ENCODE measurements at regions not wholly inside any gene's neighbourhood (a gene's known extent, or its start where the extent isn't known, plus 50 kb on each side); places are given as distances from the start of the nearest gene placed in this dataset.

GRCh38 chr6:156080371-156080770 is 624.7 kb upstream of the NOX3 start:
- no peaks in the 10 kb centered on the region for H3K36me3 ChIP-seq (replicated peaks; ENCODE audit: insufficient read depth, low read length)
- H3K4me2 ChIP-seq (ENCODE audit: low read depth, low read length): no peak overlapping the region
- no peak overlapping the region for H3K9ac ChIP-seq (ENCODE audit: low read length)
- H3F3A ChIP-seq (ENCODE audit: insufficient read depth, low read length): no peaks in the 10 kb centered on the region
- TF ChIP-seq EZH2 (optimal IDR thresholded peaks at IDR 0.05; ENCODE audit: low read depth, low read length): no peak
- TF ChIP-seq, protein P1, sequence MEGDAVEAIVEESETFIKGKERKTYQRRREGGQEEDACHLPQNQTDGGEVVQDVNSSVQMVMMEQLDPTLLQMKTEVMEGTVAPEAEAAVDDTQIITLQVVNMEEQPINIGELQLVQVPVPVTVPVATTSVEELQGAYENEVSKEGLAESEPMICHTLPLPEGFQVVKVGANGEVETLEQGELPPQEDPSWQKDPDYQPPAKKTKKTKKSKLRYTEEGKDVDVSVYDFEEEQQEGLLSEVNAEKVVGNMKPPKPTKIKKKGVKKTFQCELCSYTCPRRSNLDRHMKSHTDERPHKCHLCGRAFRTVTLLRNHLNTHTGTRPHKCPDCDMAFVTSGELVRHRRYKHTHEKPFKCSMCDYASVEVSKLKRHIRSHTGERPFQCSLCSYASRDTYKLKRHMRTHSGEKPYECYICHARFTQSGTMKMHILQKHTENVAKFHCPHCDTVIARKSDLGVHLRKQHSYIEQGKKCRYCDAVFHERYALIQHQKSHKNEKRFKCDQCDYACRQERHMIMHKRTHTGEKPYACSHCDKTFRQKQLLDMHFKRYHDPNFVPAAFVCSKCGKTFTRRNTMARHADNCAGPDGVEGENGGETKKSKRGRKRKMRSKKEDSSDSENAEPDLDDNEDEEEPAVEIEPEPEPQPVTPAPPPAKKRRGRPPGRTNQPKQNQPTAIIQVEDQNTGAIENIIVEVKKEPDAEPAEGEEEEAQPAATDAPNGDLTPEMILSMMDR (IDR thresholded peaks at IDR 0.05; ENCODE audit: low read length): no peak
- TF ChIP-seq EZH2phosphoT487 (IDR thresholded peaks at IDR 0.05; ENCODE audit: low read length): no peak
- no peak overlapping the region for H3K27ac ChIP-seq (ENCODE audit: low read length)
- H3K4me3 ChIP-seq (ENCODE audit: low read length): no peak overlapping the region
- H3K4me1 ChIP-seq (ENCODE audit: low read length): no peaks in the 10 kb centered on the region
- H3K9me2 ChIP-seq (replicated peaks; ENCODE audit: insufficient read depth, low read length): no peaks in the 10 kb centered on the region
- no peaks in the 10 kb centered on the region for H3K27me3 ChIP-seq (replicated peaks; ENCODE audit: insufficient read depth, low read length)
- no peak for DNase-seq
- H3K9me3 ChIP-seq (replicated peaks; ENCODE audit: insufficient read depth, low read length): no peaks in the 10 kb centered on the region
- no peaks in the 10 kb centered on the region for H4K20me1 ChIP-seq (ENCODE audit: insufficient read depth, low read length)
- H3K79me2 ChIP-seq (ENCODE audit: low read length): no peaks in the 10 kb centered on the region
- H2AFZ ChIP-seq (ENCODE audit: low read length): no peak overlapping the region

DNA sequence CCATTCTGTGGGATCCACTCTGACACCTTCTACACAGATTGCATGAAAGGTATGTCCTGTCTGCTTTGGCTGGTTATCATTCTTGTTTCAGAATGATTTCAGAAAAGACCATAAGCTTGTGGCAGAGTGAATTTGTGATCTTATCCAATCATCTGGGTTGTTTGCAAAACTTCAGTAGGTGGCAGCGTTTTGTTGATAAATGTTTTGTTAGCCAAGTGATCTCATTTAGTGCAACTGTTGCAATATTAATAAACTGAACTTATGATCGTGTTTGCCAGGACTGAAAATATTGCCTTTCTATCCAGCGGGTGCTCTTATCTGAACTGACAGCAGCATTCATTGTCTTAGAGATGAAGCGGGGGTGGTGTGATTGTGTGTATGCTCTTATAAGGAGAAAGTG is 613.2 kb upstream of the NOX3 start:
- H3K4me2 ChIP-seq (ENCODE audit: low read depth, low read length): no peak overlapping the region
- no peak for DNase-seq

DNA sequence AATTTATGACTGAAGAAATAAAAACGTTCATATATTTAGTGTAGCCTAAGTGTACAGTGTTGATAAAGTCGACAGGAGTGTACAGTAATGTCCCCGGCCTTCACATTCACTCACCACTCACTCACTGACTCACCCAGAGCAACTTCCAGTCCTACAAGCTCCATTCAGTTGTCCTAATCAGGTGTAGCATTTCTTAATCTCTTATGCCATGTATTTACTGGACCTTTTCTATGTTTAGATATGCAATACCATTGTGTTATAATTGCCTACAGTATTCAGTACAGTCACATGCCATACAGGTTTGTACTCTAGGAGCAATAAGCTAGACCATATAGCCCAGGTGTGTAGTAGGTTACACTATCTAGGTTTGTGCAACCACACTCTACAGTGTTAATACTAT is 610.2 kb upstream of the NOX3 start:
- DNase-seq: no peak

More for the DNA sequence above, 613.2 kb upstream of the NOX3 start:
- Histone ChIP-seq H3K9me3 (replicated peaks; ENCODE audit: insufficient read depth, low read length) (no peaks in the 10 kb centered on the region), H2AFZ (ENCODE audit: low read length) (no peak overlapping the region), H3K4me1 (ENCODE audit: low read length) (no peaks in the 10 kb centered on the region), H3F3A (ENCODE audit: insufficient read depth, low read length) (no peaks in the 10 kb centered on the region), H3K36me3 (replicated peaks; ENCODE audit: insufficient read depth, low read length) (no peaks in the 10 kb centered on the region), H3K27me3 (replicated peaks; ENCODE audit: insufficient read depth, low read length) (no peaks in the 10 kb centered on the region), H3K79me2 (ENCODE audit: low read length) (no peaks in the 10 kb centered on the region), H3K4me3 (ENCODE audit: low read length) (no peak overlapping the region), H3K9ac (ENCODE audit: low read length) (no peak overlapping the region), H3K9me2 (replicated peaks; ENCODE audit: insufficient read depth, low read length) (no peaks in the 10 kb centered on the region), H4K20me1 (ENCODE audit: insufficient read depth, low read length) (no peaks in the 10 kb centered on the region), H3K27ac (ENCODE audit: low read length) (no peak overlapping the region)
- TF ChIP-seq, protein P1 (IDR thresholded peaks at IDR 0.05; ENCODE audit: low read length): no peak

More for the DNA sequence above, 610.2 kb upstream of the NOX3 start:
- no peak overlapping the region for H3K27ac ChIP-seq (ENCODE audit: low read length)
- H2AFZ ChIP-seq (ENCODE audit: low read length): no peak overlapping the region
- no peaks in the 10 kb centered on the region for H3K4me1 ChIP-seq (ENCODE audit: low read length)
- TF ChIP-seq, protein P1 (IDR thresholded peaks at IDR 0.05; ENCODE audit: low read length): no peak
- no peak for TF ChIP-seq EZH2 (optimal IDR thresholded peaks at IDR 0.05; ENCODE audit: low read depth, low read length)
- TF ChIP-seq EZH2phosphoT487 (IDR thresholded peaks at IDR 0.05; ENCODE audit: low read length): no peak
- no peaks in the 10 kb centered on the region for H3K27me3 ChIP-seq (replicated peaks; ENCODE audit: insufficient read depth, low read length)
- no peak overlapping the region for H3K9ac ChIP-seq (ENCODE audit: low read length)
- no peak overlapping the region for H3K4me3 ChIP-seq (ENCODE audit: low read length)
- no peaks in the 10 kb centered on the region for H3K36me3 ChIP-seq (replicated peaks; ENCODE audit: insufficient read depth, low read length)
- no peak overlapping the region for H3K4me2 ChIP-seq (ENCODE audit: low read depth, low read length)
- H3K9me2 ChIP-seq (replicated peaks; ENCODE audit: insufficient read depth, low read length): no peaks in the 10 kb centered on the region
- no peaks in the 10 kb centered on the region for H4K20me1 ChIP-seq (ENCODE audit: insufficient read depth, low read length)
- H3K79me2 ChIP-seq (ENCODE audit: low read length): no peaks in the 10 kb centered on the region
- H3K9me3 ChIP-seq (replicated peaks; ENCODE audit: insufficient read depth, low read length): no peaks in the 10 kb centered on the region
- no peaks in the 10 kb centered on the region for H3F3A ChIP-seq (ENCODE audit: insufficient read depth, low read length)
